Trophoblast cell (in vitro differentiated cells and primary cell): ENCODE measurements at regions not wholly inside any gene's neighbourhood (a gene's known extent, or its start where the extent isn't known, plus 50 kb on each side); places are given as distances from the start of the nearest gene placed in this dataset.

Source experiments
- DNase-seq, 2 donors: peaks; one replicate each; pipeline ENCODE4 v3.0.0-alpha.2; 2016
- H2AFZ ChIP-seq: 2 replicates; pipeline ENCODE4 v1.6.1; 2013; ENCODE audit warnings: low read length, moderate library complexity, mild to moderate bottlenecking; ENCODE audit not compliant: insufficient read depth, poor library complexity
- H2AK5ac ChIP-seq: 2 replicates; pipeline ENCODE4 v1.6.1; 2013; ENCODE audit warnings: mild to moderate bottlenecking, low read length
- H2BK120ac ChIP-seq: 2 replicates; pipeline ENCODE4 v1.6.1; 2013; ENCODE audit warnings: low read length, mild to moderate bottlenecking, moderate library complexity; ENCODE audit not compliant: insufficient read depth, poor library complexity
- H2BK12ac ChIP-seq: 2 replicates; pipeline ENCODE4 v1.6.1; 2013; ENCODE audit warnings: mild to moderate bottlenecking, low read length, moderate library complexity
- H2BK5ac ChIP-seq: 2 replicates; pipeline ENCODE4 v1.6.1; 2013; ENCODE audit warnings: low read length, low read depth, moderate library complexity, mild to moderate bottlenecking; ENCODE audit not compliant: poor library complexity
- H3K14ac ChIP-seq: 2 replicates; pipeline ENCODE4 v1.6.1; 2013; ENCODE audit warnings: mild to moderate bottlenecking, low read length
- H3K18ac ChIP-seq: 2 replicates; pipeline ENCODE4 v1.6.1; 2013; ENCODE audit warnings: mild to moderate bottlenecking, low read length
- H3K23ac ChIP-seq: 2 replicates; pipeline ENCODE4 v1.6.1; 2013; ENCODE audit warnings: low read length
- H3K27ac ChIP-seq: 2 replicates; pipeline ENCODE4 v1.5.1; 2013; ENCODE audit warnings: low read depth, mild to moderate bottlenecking, inconsistent platforms, low read length, moderate library complexity
- H3K27me3 ChIP-seq: 2 replicates; pipeline ENCODE4 v1.6.1; 2013; ENCODE audit warnings: inconsistent platforms, mild to moderate bottlenecking, low read length, moderate library complexity; ENCODE audit not compliant: insufficient read depth
- H3K36me3 ChIP-seq, 2 experiments: 1 replicate in 1 of 2; 2 replicates in 1 of 2; pipeline ENCODE4 v1.6.1; 2013; ENCODE audit warnings: low read length in 2 of 2, mild to moderate bottlenecking in 2 of 2, moderate library complexity in 1 of 2; ENCODE audit not compliant: insufficient read depth in 2 of 2, control insufficient read depth in 1 of 2
- H3K4ac ChIP-seq: 2 replicates; pipeline ENCODE4 v1.6.1; 2013; ENCODE audit warnings: low read depth, mild to moderate bottlenecking, low read length, moderate library complexity
- H3K4me1 ChIP-seq, 2 experiments: 1 replicate in 1 of 2; 2 replicates in 1 of 2; pipeline ENCODE4 v1.6.1; 2013; ENCODE audit warnings: low read length in 2 of 2, mild to moderate bottlenecking in 2 of 2, moderate library complexity in 1 of 2; ENCODE audit not compliant: insufficient read depth in 2 of 2, control insufficient read depth in 1 of 2
- H3K4me2 ChIP-seq: 2 replicates; pipeline ENCODE4 v1.6.1; 2013; ENCODE audit warnings: inconsistent platforms, mild to moderate bottlenecking, low read length, moderate library complexity
- H3K4me3 ChIP-seq: 2 replicates; pipeline ENCODE4 v1.5.1; 2013; ENCODE audit warnings: mild to moderate bottlenecking, low read depth, low read length, inconsistent platforms
- H3K79me1 ChIP-seq: one replicate; pipeline ENCODE4 v1.6.1; 2013; ENCODE audit warnings: low read length
- H3K79me2 ChIP-seq: 2 replicates; pipeline ENCODE4 v1.6.1; 2013; ENCODE audit warnings: low read length, mild to moderate bottlenecking; ENCODE audit not compliant: control insufficient read depth, insufficient read depth, poor library complexity
- H3K9ac ChIP-seq: 2 replicates; pipeline ENCODE4 v1.6.1; 2013; ENCODE audit warnings: mild to moderate bottlenecking, low read length
- H3K9me3 ChIP-seq: 2 replicates; pipeline ENCODE4 v1.6.1; 2013; ENCODE audit warnings: low read depth, mild to moderate bottlenecking, control low read depth, inconsistent platforms, low read length; ENCODE audit not compliant: insufficient read depth
- H4K12ac ChIP-seq: 2 replicates; pipeline ENCODE4 v1.6.1; 2013; ENCODE audit warnings: low read depth, mild to moderate bottlenecking, low read length, moderate library complexity
- H4K8ac ChIP-seq: 2 replicates; pipeline ENCODE4 v1.6.1; 2013; ENCODE audit warnings: low read depth, mild to moderate bottlenecking, low read length, moderate library complexity
- H4K91ac ChIP-seq: one replicate; pipeline ENCODE4 v1.6.1; 2013; ENCODE audit warnings: low read depth, mild to moderate bottlenecking, low read length, moderate library complexity
- WGBS: extraction: QIAGEN DNeasy Blood & Tissue Kit; methylation state at CpG from one replicate; pipeline ENCODE4 v1.1.7; 2013; ENCODE audit warnings: missing lambda C conversion rate; ENCODE audit not compliant: insufficient read length, insufficient coverage; ENCODE audit errors: extremely low coverage; 5-methylcytosine and 5-hydroxymethylcytosine counted together

- H2BK5ac ChIP-seq, result no peak overlapping the region
- no peak overlapping the region for H2BK120ac ChIP-seq
- no peaks in the 10 kb centered on the region for H3K36me3 ChIP-seq
- H3K14ac ChIP-seq, result no peak overlapping the region
- H3K4me3 ChIP-seq, result no peak overlapping the region
- H3K18ac ChIP-seq, result no peak overlapping the region
- no peak overlapping the region for H4K8ac ChIP-seq
- H2AK5ac ChIP-seq, result no peak overlapping the region
- H3K4ac ChIP-seq, result no peak overlapping the region
- DNase-seq, result no peak
- no peak overlapping the region for H3K23ac ChIP-seq
- no peak overlapping the region for H3K9ac ChIP-seq
- H3K9me3 ChIP-seq, result peaks cover 3% of the 10 kb centered on the region
- H2AFZ ChIP-seq, result no peak overlapping the region
- no peak overlapping the region for H2BK12ac ChIP-seq
- H3K27ac ChIP-seq, result no peak overlapping the region
- H3K79me1 ChIP-seq, result no peaks in the 10 kb centered on the region
- H3K4me1 ChIP-seq, result no peaks in the 10 kb centered on the region
- no peaks in the 10 kb centered on the region for H3K27me3 ChIP-seq
- H3K4me2 ChIP-seq, result no peak overlapping the region
- no peaks in the 10 kb centered on the region for H3K79me2 ChIP-seq
- WGBS, result no CpG with 5 or more reads among the region's 3 CpGs
- no peak overlapping the region for H4K91ac ChIP-seq
- H4K12ac ChIP-seq, result no peak overlapping the region
Observed at GRCh38 chr7:41633690-41634089, 69.2 kb downstream of the INHBA start.

GRCh38 chr7:41630741-41631140 is 72.1 kb downstream of the INHBA start:
- Histone ChIP-seq H3K27me3 (no peaks in the 10 kb centered on the region), H4K8ac (no peak overlapping the region), H2BK5ac (no peak overlapping the region), H4K12ac (no peak overlapping the region), H3K79me2 (no peaks in the 10 kb centered on the region), H2BK12ac (no peak overlapping the region), H3K4me1 (no peaks in the 10 kb centered on the region), H3K9me3 (no peaks in the 10 kb centered on the region), H2AK5ac (no peak overlapping the region), H3K14ac (no peak overlapping the region), H3K4ac (no peak overlapping the region), H3K18ac (no peak overlapping the region), H3K4me2 (no peak overlapping the region), H2BK120ac (no peak overlapping the region), H3K79me1 (no peaks in the 10 kb centered on the region), H3K4me3 (no peak overlapping the region), H2AFZ (no peak overlapping the region), H3K23ac (no peak overlapping the region), H3K36me3 (no peaks in the 10 kb centered on the region), H4K91ac (no peak overlapping the region), H3K9ac (no peak overlapping the region), H3K27ac (no peak overlapping the region)
- WGBS, result no CpG with 5 or more reads among the region's 4 CpGs
- DNase-seq, result no peak

GRCh38 chr7:41629711-41630111 is 73.2 kb downstream of the INHBA start:
- Histone ChIP-seq H3K9me3 (no peaks in the 10 kb centered on the region), H3K4me2 (no peak overlapping the region), H3K36me3 (no peaks in the 10 kb centered on the region), H2BK5ac (no peak overlapping the region), H3K23ac (no peak overlapping the region), H3K18ac (no peak overlapping the region), H4K12ac (no peak overlapping the region), H3K79me1 (no peaks in the 10 kb centered on the region), H3K4ac (no peak overlapping the region), H3K14ac (no peak overlapping the region), H3K79me2 (no peaks in the 10 kb centered on the region), H3K27me3 (no peaks in the 10 kb centered on the region), H4K91ac (no peak overlapping the region), H3K27ac (no peak overlapping the region), H2BK120ac (no peak overlapping the region), H4K8ac (no peak overlapping the region), H3K4me1 (peaks cover 1 to 2% of the 10 kb centered on the region in 2 experiments), H2AFZ (no peak overlapping the region), H2AK5ac (no peak overlapping the region), H3K4me3 (no peak overlapping the region), H3K9ac (no peak overlapping the region), H2BK12ac (no peak overlapping the region)
- no CpG with 5 or more reads among the region's 1 CpG for WGBS
- peak in 1 of 2 donors; percentile 23 for DNase-seq

- Histone ChIP-seq H3K23ac (no peak overlapping the region), H3K4me1 (peaks cover 1 to 2% of the 10 kb centered on the region in 2 experiments), H4K91ac (no peak overlapping the region), H3K79me2 (no peaks in the 10 kb centered on the region), H3K79me1 (no peaks in the 10 kb centered on the region), H2BK12ac (no peak overlapping the region), H2BK120ac (no peak overlapping the region), H3K27me3 (no peaks in the 10 kb centered on the region), H3K9ac (no peak overlapping the region), H3K27ac (no peak overlapping the region), H2BK5ac (no peak overlapping the region), H3K36me3 (no peaks in the 10 kb centered on the region), H3K4me2 (no peak overlapping the region), H3K4ac (no peak overlapping the region), H2AFZ (no peak overlapping the region), H3K4me3 (no peak overlapping the region), H3K9me3 (no peaks in the 10 kb centered on the region), H2AK5ac (no peak overlapping the region), H3K14ac (no peak overlapping the region), H4K12ac (no peak overlapping the region), H4K8ac (no peak overlapping the region), H3K18ac (no peak overlapping the region)
- peak; percentile 9 to 67 for DNase-seq
- WGBS, result no CpG with 5 or more reads among the region's 3 CpGs
Observed at GRCh38 chr7:41628901-41629300, 74.0 kb downstream of the INHBA start.
